ENCODE measurements at regions not wholly inside any gene's neighbourhood (a gene's known extent, or its start where the extent isn't known, plus 50 kb on each side); places are given as distances from the start of the nearest gene placed in this dataset.
"Not testable (repeated sequence)": the region's sequence is repeated elsewhere in the genome, so short reads cannot be mapped to it uniquely, and the experiment has no call there.

GRCh38 chr11:93902921-93903320, 52.5 kb upstream of the VSTM5 start:
- no peak for DNase-seq

- no peak for DNase-seq
These were observed 53.6 kb upstream of the VSTM5 start for GRCh38 chr11:93903989-93904388.

GRCh38 chr11:93904716-93905115, 54.3 kb upstream of the VSTM5 start:
- no peak for DNase-seq

GRCh38 chr11:93905384-93905783, 55.0 kb upstream of the VSTM5 start:
- DNase-seq: no peak

GRCh38 chr11:93906486-93906885, 56.1 kb upstream of the VSTM5 start:
- no peak for DNase-seq

GRCh38 chr11:93907901-93908300, 57.5 kb upstream of the VSTM5 start:
- no peak for DNase-seq

- no peak for DNase-seq
These were observed 58.3 kb upstream of the VSTM5 start for GRCh38 chr11:93908689-93909088.

- no peak for DNase-seq
These were observed 67.3 kb upstream of the VSTM5 start for GRCh38 chr11:93917673-93918072.

GRCh38 chr11:93921695-93922468, 71.5 kb upstream of the VSTM5 start:
- peak; percentile 8 to 31 for DNase-seq

GRCh38 chr11:93922830-93923229, 72.4 kb upstream of the VSTM5 start:
- DNase-seq: no peak

GRCh38 chr11:93926099-93926498, 75.7 kb upstream of the VSTM5 start:
- DNase-seq: not testable (repeated sequence)

GRCh38 chr11:93929407-93929806, 79.0 kb upstream of the VSTM5 start:
- DNase-seq: no peak

GRCh38 chr11:93933230-93933629, 82.8 kb upstream of the VSTM5 start:
- no peak for DNase-seq

GRCh38 chr11:93935826-93936225, 85.3 kb upstream of the HEPHL1 start:
- DNase-seq: no peak

GRCh38 chr11:93936460-93936859, 84.7 kb upstream of the HEPHL1 start:
- DNase-seq: no peak

GRCh38 chr11:93939084-93939760, 81.9 kb upstream of the HEPHL1 start:
- peak; percentile 77 to 78 for DNase-seq

GRCh38 chr11:93940395-93940794, 80.8 kb upstream of the HEPHL1 start:
- DNase-seq: no peak

- DNase-seq: no peak
These were observed 79.0 kb upstream of the HEPHL1 start for GRCh38 chr11:93942176-93942575.

GRCh38 chr11:93945596-93945995, 75.6 kb upstream of the HEPHL1 start:
- no peak for DNase-seq

GRCh38 chr11:93952082-93952780, 68.9 kb upstream of the HEPHL1 start:
- no peak for DNase-seq

- no peak for DNase-seq
These were observed 63.7 kb upstream of the HEPHL1 start for GRCh38 chr11:93957397-93957952.

GRCh38 chr11:93958991-93959390, 62.2 kb upstream of the HEPHL1 start:
- DNase-seq: no peak

GRCh38 chr11:93959663-93960062, 61.5 kb upstream of the HEPHL1 start:
- no peak for DNase-seq

GRCh38 chr11:93963072-93963471, 58.1 kb upstream of the HEPHL1 start:
- no peak for DNase-seq
